GM20000 (cell line): ENCODE measurements at regions not wholly inside any gene's neighbourhood (a gene's known extent, or its start where the extent isn't known, plus 50 kb on each side); places are given as distances from the start of the nearest gene placed in this dataset.

Source experiments
- DNase-seq: peaks from one replicate; pipeline ENCODE4 v3.0.0; 2012; ENCODE audit warnings: low spot score
- TF ChIP-seq, protein P1 (sequence below): IDR thresholded peaks from 2 replicates; pipeline ENCODE4 v1.5.1; 2012; ENCODE audit warnings: mild to moderate bottlenecking, control low read depth; ENCODE audit errors: extremely low read depth, missing control alignments

DNA sequence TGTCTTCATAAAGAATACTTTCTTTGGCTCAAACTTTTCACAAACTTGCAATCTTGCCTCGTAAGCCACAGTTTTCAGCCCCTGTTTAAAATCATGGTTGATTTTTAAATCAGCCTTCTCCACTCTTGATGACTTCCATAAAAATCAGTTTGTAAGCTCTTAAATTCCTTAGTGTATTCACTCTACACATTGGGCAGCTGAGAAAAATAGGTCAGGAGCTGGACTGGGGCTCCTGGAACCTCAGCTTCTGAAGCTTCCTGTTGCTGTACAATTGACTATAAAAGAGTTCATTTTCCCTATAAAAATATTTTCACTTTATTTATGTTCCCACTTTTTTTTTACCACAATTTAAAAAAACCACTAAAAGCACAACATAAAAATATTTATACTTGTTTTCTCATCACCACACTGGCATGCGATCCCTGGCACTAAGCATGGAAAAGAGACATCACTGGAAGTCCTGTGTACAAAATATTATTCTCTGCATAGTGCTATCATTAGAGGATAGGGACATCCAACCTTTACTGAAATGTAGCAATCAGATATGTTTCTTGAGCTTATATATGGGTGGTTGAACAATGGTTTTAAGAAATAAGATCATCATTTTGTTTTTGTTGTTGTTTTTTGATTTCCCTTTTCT, 345.7 kb downstream of the FBXO8 start:
- TF ChIP-seq, protein P1, sequence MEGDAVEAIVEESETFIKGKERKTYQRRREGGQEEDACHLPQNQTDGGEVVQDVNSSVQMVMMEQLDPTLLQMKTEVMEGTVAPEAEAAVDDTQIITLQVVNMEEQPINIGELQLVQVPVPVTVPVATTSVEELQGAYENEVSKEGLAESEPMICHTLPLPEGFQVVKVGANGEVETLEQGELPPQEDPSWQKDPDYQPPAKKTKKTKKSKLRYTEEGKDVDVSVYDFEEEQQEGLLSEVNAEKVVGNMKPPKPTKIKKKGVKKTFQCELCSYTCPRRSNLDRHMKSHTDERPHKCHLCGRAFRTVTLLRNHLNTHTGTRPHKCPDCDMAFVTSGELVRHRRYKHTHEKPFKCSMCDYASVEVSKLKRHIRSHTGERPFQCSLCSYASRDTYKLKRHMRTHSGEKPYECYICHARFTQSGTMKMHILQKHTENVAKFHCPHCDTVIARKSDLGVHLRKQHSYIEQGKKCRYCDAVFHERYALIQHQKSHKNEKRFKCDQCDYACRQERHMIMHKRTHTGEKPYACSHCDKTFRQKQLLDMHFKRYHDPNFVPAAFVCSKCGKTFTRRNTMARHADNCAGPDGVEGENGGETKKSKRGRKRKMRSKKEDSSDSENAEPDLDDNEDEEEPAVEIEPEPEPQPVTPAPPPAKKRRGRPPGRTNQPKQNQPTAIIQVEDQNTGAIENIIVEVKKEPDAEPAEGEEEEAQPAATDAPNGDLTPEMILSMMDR = no peak

DNA sequence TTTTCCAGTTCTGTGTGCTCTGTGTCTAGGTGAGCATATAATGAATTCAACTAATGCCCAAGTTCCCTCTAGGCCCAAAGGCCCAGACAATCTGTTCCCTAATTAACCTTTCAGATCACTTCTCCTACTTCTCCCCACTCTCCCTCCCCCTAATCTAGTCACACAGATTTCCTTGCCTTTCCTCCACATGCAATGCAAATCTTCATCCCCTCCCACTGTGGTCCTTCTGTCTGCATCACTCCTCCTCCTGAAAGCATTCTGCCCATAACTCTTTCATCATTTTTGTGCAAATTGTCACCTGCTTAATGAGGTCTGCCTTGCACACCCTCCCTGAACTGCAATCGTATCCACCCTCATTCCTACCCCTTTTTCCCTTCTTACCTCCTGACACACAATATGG, 346.6 kb downstream of the FBXO8 start:
- TF ChIP-seq, protein P1 = no peak
- no peak for DNase-seq

More for the DNA sequence above, 345.7 kb downstream of the FBXO8 start:
- no peak for DNase-seq

DNA sequence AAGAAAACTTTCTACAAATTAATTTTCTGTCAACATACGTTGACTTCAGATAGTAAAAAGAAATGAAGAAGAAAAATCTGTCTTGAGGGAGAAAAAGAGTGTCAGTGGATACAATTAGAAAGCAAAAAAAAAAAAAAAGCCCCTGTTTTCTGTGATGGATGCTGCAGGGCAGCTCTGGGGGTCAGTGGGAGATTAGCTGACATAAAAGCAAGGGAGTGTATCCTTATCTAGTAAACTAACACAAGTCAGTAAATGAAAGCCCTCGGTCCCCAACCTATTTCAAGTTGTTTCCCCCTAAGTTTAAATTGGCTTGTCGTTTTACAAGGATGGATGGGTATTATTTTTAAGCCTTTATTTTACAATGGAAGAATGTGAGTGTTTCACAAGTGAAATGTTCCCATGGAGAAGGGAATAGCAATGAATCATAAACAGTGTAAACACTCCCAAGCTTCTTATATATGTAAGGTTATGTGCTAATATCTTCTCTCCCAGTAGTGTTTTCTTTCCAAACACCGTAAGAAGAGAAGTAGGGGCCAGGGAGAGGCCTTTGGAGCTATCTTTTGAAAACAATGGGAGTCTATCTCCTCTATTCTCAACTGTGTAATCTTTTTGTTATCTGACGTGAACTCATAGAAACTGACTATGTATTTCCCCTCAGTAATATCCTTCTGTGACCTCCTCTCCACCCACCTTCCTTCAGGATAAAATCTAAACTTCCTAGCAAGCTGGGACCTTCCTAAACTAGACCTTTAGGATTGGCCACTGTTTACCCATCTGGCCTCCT, 347.7 kb downstream of the FBXO8 start:
- no peak for DNase-seq
- TF ChIP-seq, protein P1 = no peak

DNA sequence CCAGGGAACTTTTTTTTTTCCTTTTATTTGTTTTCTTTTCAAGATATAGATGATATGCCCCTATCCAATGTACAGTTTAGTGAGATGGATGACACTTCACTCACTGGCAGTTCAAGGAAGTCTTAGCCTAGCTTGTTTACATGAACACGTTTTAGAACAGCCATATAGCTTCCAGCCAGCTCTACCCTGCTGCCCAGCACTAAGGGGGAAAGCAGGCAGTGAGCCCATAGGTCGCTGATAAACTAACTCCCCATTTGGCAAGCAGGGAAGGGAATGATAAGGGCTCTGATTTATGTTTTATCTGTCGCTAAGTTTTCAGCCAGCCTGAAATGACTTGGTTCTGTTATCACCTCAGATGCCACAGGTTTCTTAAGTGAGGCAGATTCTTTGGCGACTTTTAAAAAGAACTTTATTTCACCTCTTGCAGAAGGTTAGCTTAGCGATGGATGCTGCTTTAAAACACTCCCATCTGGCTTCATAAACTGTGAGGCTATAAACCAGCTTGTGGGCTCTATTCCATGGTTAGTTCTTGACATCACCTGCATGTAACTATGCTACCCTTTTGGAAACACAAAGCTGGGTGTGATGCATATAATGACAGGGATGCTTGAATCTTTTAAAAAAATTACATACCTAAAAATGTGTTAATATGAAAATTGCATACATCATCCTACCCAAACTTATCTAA, 348.4 kb downstream of the FBXO8 start:
- no peak for DNase-seq
- TF ChIP-seq, protein P1 = no peak

DNA sequence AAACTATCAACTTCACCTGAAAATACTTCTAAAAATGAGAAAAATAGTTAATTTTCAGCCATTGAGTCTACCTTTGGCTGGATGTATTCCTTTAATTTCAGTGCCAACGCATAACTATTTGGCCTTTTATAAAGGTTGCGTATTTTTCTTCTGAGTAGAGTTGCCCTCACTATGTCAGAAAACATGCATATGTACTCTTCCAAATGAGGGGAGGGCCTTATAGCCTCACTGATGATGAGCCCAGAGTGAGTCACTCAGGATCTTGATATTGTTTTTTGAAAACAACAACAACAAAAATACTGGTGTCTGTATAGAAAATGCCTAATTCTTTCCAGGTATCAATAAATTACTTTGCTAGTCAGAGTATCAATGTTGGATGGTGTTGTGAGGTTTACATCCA, 349.3 kb downstream of the FBXO8 start:
- no peak for DNase-seq

DNA sequence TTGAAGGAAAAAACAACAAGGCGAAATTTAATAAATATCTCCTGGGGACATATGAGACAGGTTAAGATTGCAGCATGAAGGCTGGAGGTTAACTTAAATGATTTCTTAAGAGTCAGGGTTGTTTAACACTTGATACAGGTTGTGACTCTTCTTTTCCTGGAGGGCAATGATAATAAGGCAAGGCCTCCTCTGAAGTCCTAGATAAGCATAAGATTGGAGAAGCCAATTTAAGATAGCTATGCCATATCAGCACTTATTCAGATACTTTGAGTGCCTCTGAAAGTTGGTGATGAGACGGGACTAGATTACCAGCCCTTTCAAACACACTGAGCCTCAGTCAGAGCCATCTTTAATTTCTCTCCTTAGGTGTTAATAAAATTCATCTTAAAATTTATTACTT, 350.8 kb downstream of the FBXO8 start:
- TF ChIP-seq, protein P1 = no peak
- DNase-seq = no peak

More for the DNA sequence above, 349.3 kb downstream of the FBXO8 start:
- TF ChIP-seq, protein P1 = no peak
